ENCODE measurements at regions not wholly inside any gene's neighbourhood (a gene's known extent, or its start where the extent isn't known, plus 50 kb on each side); places are given as distances from the start of the nearest gene placed in this dataset.

DNA sequence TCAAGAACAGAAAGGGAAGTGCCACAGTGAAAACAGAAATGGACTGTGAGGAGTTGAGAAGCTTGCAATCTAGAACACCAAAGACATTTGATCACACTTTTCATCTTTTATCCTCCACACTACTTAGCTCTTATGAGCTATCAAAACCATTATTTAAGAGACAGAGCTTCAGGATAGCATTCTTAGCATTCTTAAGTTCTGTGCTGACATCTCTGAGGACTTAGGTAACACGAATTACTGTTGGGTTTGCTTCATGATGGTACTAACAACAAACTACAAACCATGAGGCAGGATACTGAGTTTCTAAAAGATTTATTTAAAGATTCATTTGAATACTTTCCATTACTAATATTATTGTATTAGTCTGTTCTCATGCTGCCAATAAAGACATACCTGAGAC, 1038.6 kb downstream of the TUSC7 start:
- no peak overlapping the region for H4K5ac ChIP-seq (ENCODE audit: insufficient read length, low read depth, low read length)
- no peak overlapping the region for H3K18ac ChIP-seq (ENCODE audit: extremely low read depth, low read length)
- no peak overlapping the region for H4K8ac ChIP-seq (ENCODE audit: extremely low read depth, insufficient read depth, low read length)
- H2BK15ac ChIP-seq (ENCODE audit: low read length) = no peak overlapping the region
- no peaks in the 10 kb centered on the region for H3K27me3 ChIP-seq (replicated peaks in 1 of 4; ENCODE audit: control insufficient read depth in 3 of 4, extremely low read depth in 1 of 4, insufficient read depth in 3 of 4, low read length in 3 of 4)
- WGBS, 2 experiments (ENCODE audit: extremely low coverage in 1 of 2, insufficient coverage in 1 of 2, insufficient read length in 1 of 2, insufficient replicate concordance in 2 of 2, low coverage in 1 of 2, low lambda C conversion rate in 2 of 2, missing lambda C conversion rate in 1 of 2) = 83% methylated on average over 1 of the region's 1 CpG; no CpG with 5 or more reads in 1 of the 2 experiments
- H3K56ac ChIP-seq (replicated peaks; ENCODE audit: insufficient read length, low read depth, low read length) = no peak overlapping the region
- H2BK5ac ChIP-seq (ENCODE audit: low read depth, low read length) = no peak overlapping the region
- H3K9me3 ChIP-seq (ENCODE audit: insufficient read depth in 2 of 2, low read depth in 1 of 2, low read length in 1 of 2) = no peaks in the 10 kb centered on the region
- H4K91ac ChIP-seq (replicated peaks; ENCODE audit: insufficient read length, low read length) = no peak overlapping the region
- H3K4ac ChIP-seq (replicated peaks; ENCODE audit: insufficient read length, low read depth, low read length) = no peak overlapping the region
- no peak overlapping the region for H3K23ac ChIP-seq (ENCODE audit: insufficient read length)
- FAIRE-seq (no peak), DNase-seq (ENCODE audit: low read depth in 1 of 2, low spot score in 2 of 2) (no peak)
- CTCF ChIA-PET (ENCODE audit: partially characterized antibody) = interaction anchor here (0.7 to 1.8 kb wide), 3 partner anchors 13 to 197 kb away, joined by 3 to 5 read pairs (median 3); no protein-coding TSS in a partner anchor
- no peak overlapping the region for H3K14ac ChIP-seq (ENCODE audit: insufficient read length)
- H3K27ac ChIP-seq (ENCODE audit: low read depth, low read length) = no peak overlapping the region
- POLR2A ChIA-PET (ENCODE audit: partially characterized antibody) = no interaction called here
- no peaks in the 10 kb centered on the region for H3K4me1 ChIP-seq (replicated peaks in 1 of 4; ENCODE audit: control insufficient read depth in 3 of 4, insufficient read depth in 4 of 4, low read length in 3 of 4)
- no peaks in the 10 kb centered on the region for H4K20me1 ChIP-seq (replicated peaks in 1 of 2; ENCODE audit: control insufficient read depth in 1 of 2, insufficient read depth in 2 of 2, low read length in 2 of 2)
- H3K4me2 ChIP-seq (ENCODE audit: insufficient read depth in 1 of 2, low read depth in 2 of 2, low read length in 2 of 2) = no peak overlapping the region
- no peak overlapping the region for H2BK20ac ChIP-seq (ENCODE audit: low read length)
- H3K4me3 ChIP-seq (ENCODE audit: extremely low read depth in 1 of 4, insufficient read depth in 2 of 4, low read depth in 3 of 4, low read length in 4 of 4) = no peak overlapping the region
- H3K23me2 ChIP-seq (ENCODE audit: low read depth, low read length) = no peaks in the 10 kb centered on the region
- H2BK120ac ChIP-seq (replicated peaks; ENCODE audit: low read depth, low read length) = no peak overlapping the region
- no peak overlapping the region for H3K9ac ChIP-seq (replicated peaks in 1 of 4; ENCODE audit: extremely low read depth in 1 of 4, low read depth in 3 of 4, low read length in 3 of 4)
- no peak overlapping the region for H2AFZ ChIP-seq (ENCODE audit: low read length)
- H2BK12ac ChIP-seq (ENCODE audit: low read depth, low read length) = no peak overlapping the region
- no peaks in the 10 kb centered on the region for H3K36me3 ChIP-seq (ENCODE audit: control insufficient read depth in 2 of 4, insufficient read depth in 4 of 4, low read length in 3 of 4)
- no peaks in the 10 kb centered on the region for H3K79me2 ChIP-seq (ENCODE audit: control insufficient read depth in 1 of 2, insufficient read depth in 2 of 2, low read length in 2 of 2)
- no peaks in the 10 kb centered on the region for H3K79me1 ChIP-seq (ENCODE audit: low read depth, low read length)
- TF ChIP-seq SP1 (IDR thresholded peaks at IDR 0.05; ENCODE audit: low read depth, low read length) (no peak), USF2 (IDR thresholded peaks at IDR 0.05; ENCODE audit: low read length) (no peak), YY1 (IDR thresholded peaks at IDR 0.05; ENCODE audit: low read depth, low read length) (no peak), GTF2F1 (IDR thresholded peaks at IDR 0.05; ENCODE audit: borderline replicate concordance, low read depth, low read length) (no peak), TCF12 (IDR thresholded peaks at IDR 0.05; ENCODE audit: low read depth, low read length) (no peak), SIX5 (IDR thresholded peaks at IDR 0.05; ENCODE audit: low read depth, low read length) (no peak), SIRT6 (IDR thresholded peaks at IDR 0.05; ENCODE audit: low read length) (no peak), SP4 (IDR thresholded peaks at IDR 0.05; ENCODE audit: low read length) (no peak), RBBP5 (IDR thresholded peaks at IDR 0.05; ENCODE audit: borderline replicate concordance, low read depth, low read length) (no peak)
- TF ChIP-seq, protein P1, sequence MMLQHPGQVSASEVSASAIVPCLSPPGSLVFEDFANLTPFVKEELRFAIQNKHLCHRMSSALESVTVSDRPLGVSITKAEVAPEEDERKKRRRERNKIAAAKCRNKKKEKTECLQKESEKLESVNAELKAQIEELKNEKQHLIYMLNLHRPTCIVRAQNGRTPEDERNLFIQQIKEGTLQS (IDR thresholded peaks at IDR 0.05; ENCODE audit: insufficient read depth, low read depth, low read length) = no peak
- no peak overlapping the region for H2AK5ac ChIP-seq (ENCODE audit: low read depth, low read length)
